GM12873 (cell line): ENCODE measurements at regions not wholly inside any gene's neighbourhood (a gene's known extent, or its start where the extent isn't known, plus 50 kb on each side); places are given as distances from the start of the nearest gene placed in this dataset.

Source experiments
- TF ChIP-seq, protein P1 (sequence below): IDR thresholded peaks from 2 replicates; pipeline ENCODE4 v1.5.1; 2012; ENCODE audit warnings: low read depth, mild to moderate bottlenecking, moderate library complexity, low read length, control low read depth; ENCODE audit not compliant: insufficient read depth; ENCODE audit errors: missing control alignments

DNA sequence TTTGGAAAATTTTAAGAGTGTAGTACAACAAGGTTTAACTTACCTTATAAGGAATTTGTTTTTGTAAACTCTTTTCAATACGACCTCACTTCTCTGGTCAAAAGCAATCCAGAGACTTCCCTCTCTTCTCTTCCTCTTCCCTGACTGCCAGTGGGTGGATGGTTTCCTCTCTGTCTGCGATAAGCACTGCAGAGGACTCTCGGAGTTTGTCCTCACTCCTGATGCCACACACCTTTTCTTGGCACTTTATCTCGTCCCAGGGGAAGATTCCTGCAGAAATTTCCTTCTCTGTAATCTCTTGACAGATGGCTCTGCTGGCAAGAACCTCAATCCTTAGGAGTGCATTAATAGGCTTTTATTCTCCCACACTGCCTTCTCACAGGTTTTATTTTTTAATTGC lies 641.6 kb downstream of the NR2F1-AS1 start:
- TF ChIP-seq, protein P1, sequence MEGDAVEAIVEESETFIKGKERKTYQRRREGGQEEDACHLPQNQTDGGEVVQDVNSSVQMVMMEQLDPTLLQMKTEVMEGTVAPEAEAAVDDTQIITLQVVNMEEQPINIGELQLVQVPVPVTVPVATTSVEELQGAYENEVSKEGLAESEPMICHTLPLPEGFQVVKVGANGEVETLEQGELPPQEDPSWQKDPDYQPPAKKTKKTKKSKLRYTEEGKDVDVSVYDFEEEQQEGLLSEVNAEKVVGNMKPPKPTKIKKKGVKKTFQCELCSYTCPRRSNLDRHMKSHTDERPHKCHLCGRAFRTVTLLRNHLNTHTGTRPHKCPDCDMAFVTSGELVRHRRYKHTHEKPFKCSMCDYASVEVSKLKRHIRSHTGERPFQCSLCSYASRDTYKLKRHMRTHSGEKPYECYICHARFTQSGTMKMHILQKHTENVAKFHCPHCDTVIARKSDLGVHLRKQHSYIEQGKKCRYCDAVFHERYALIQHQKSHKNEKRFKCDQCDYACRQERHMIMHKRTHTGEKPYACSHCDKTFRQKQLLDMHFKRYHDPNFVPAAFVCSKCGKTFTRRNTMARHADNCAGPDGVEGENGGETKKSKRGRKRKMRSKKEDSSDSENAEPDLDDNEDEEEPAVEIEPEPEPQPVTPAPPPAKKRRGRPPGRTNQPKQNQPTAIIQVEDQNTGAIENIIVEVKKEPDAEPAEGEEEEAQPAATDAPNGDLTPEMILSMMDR = no peak

DNA sequence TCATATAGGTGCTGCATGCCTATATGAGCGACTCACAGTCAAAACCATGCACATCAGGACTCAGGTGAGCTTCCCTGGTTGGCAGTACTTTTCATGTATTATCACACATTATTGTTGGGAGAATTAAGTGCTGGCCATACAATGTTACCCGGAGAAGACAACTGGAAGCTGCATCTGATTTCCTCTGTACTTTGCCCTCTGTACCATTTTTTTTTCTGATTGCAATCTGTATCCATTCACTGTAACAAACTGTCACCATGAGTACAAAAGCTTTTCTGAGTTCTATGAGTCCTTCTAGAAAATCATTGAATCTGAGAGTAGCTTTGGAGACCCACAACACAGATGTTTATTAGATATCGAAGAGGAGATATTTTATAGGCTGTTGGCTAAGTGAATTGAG lies 651.0 kb downstream of the NR2F1-AS1 start:
- TF ChIP-seq, protein P1 = no peak

GRCh38 chr5:92927291-92927778 lies 653.7 kb downstream of the NR2F1-AS1 start:
- TF ChIP-seq, protein P1 = no peak

DNA sequence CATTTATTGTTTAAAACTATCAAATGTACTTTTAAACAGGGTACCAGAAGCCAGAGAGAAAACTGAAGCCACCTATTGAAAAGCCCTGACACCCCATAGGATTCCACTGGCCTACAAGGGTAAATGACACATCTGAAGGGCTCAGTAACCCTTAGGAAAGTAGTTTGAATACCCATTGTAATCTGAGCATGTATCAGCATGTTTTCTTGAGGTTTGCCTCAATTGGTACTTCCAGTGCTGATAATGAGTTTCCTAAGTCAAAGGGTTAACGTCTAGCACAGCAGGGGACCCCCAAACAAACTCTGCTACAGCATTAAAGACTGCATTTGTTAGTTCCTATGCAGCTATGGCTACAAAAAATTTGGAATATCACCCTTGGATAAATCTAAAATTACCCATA lies 657.1 kb downstream of the NR2F1-AS1 start:
- TF ChIP-seq, protein P1 = no peak

DNA sequence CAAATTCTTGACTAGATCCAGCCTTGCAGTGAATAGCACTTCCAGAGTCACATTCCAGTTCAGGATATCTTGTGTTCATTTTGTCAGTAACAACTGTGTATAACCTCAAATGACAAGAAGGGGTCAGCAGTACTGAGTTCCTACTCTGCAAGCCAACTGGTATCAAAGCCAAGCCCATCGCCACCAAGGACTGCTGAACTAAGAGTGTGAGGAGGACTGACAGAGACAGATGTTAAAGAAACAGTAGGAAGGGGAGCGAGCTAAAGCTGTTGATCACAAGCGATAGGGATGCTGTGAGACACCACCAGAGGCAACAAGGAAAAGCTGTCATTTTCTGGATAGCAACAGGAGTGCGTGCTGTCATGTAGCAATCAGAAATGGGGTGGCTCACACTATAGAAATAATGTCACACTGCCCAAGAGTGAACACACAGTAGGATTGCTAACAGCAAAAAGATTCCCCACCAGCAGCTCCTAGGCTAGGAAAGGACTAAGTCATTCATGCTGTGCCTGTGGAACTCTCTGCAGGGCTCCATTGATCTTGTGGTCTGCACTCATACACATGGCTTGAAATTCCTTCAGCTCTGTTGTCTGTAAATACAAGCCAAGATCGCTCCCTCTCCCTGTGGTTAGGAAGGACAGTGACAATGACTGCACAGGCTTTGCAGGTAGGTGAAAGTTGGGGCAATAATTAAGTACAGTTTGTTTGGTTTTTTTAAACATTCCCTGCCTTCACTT lies 658.6 kb downstream of the NR2F1-AS1 start:
- TF ChIP-seq, protein P1 = no peak

- TF ChIP-seq, protein P1 = no peak
These were observed 664.0 kb downstream of the NR2F1-AS1 start for GRCh38 chr5:92917044-92917443.

DNA sequence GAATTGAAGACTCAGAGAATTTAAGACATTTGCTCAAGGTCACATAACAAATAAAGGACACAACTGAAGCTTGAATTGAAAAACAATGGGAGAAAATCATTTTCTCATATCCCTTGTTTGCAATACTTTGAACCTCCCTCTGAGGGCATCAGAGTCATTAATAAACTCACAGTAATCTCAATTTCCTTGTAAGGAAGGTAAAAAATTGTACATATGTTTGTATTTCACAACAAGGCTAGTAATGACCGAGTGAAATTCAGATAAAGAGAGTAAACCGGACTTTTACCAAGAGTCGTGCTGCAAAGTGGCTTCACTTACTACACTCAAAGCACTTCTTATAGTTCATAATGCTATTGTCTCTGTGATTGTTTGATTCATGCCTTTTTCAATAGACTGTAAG lies 665.0 kb downstream of the NR2F1-AS1 start:
- TF ChIP-seq, protein P1 = no peak
